ENCODE measurements at regions not wholly inside any gene's neighbourhood (a gene's known extent, or its start where the extent isn't known, plus 50 kb on each side); places are given as distances from the start of the nearest gene placed in this dataset.

DNA sequence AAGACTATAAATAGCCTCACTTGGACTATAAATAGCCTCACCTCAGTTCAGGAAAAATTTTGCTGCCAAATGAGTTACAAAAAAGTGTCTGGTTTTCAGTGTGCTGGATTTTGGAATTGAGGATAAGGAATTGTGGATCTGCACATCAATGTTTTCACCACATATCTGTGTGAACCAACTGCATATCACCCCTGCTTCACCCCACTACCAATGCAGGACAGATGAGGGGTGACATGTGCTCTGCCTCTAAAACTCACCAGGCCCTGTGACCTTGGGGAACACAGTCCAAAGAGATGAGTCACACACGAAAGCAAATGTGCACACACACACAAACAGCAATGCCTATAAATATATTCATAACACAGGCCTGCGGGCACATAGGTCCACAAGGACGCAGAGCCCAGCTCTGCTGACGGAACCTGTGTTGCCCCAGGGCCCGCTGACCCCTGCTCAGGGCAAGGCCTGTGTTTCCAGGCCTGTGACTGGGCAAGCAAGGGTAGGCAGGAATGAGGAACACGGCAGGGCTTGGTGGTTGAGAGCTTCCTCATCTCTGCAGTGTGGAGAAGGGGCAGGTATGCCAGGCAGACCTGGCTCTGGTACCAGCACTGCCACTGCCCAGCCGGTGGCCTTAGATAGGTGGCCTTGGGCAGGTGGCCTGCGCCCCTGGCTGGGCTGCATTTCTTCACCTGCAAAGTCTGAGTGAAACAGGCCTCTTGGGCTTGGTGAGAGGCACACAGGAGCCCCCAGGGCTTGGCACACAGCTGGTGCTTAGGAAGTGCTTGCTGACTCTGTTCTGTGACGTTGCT is 82.4 kb downstream of the ARL6IP4 start (continued):
- TF ChIP-seq RFXAP (CRISPR knock-in tag; IDR thresholded peaks at IDR 0.05; ENCODE audit: borderline replicate concordance) (peak; percentile 56; the same call in 1 of the 2 replicates), ZNF552 (CRISPR knock-in tag; IDR thresholded peaks at IDR 0.05; ENCODE audit: borderline replicate concordance) (no peak), CHD2 (IDR thresholded peaks at IDR 0.05; ENCODE audit: low read depth, low read length) (peak; percentile 36; the same call in 1 of the 2 replicates), CBX1 (IDR thresholded peaks at IDR 0.05; ENCODE audit: low read depth) (no peak), AHR (CRISPR knock-in tag; IDR thresholded peaks at IDR 0.05) (no peak), ZNF644 (CRISPR knock-in tag; IDR thresholded peaks at IDR 0.05; ENCODE audit: low read depth) (no peak; the same call in 1 of the 2 replicates), ERF (CRISPR knock-in tag; IDR thresholded peaks at IDR 0.05) (peak; percentile 79), ZMYM3 (CRISPR knock-in tag; IDR thresholded peaks at IDR 0.05) (peak; percentile 74; the same call in 1 of the 2 replicates), EHMT2 (IDR thresholded peaks at IDR 0.05; ENCODE audit: borderline replicate concordance, low read depth, low read length) (no peak), GABPA (IDR thresholded peaks at IDR 0.05; ENCODE audit: low read depth, low read length) (no peak), GABPA (CRISPR knock-in tag; IDR thresholded peaks at IDR 0.05; ENCODE audit: low read depth) (no peak), ZNF775 (CRISPR knock-in tag; IDR thresholded peaks at IDR 0.05; ENCODE audit: borderline replicate concordance) (no peak), POGZ (CRISPR knock-in tag; IDR thresholded peaks at IDR 0.05) (no peak), CBX2 (IDR thresholded peaks at IDR 0.05; ENCODE audit: low read depth, low read length) (no peak), CBX2 (CRISPR knock-in tag; IDR thresholded peaks at IDR 0.05; ENCODE audit: low read depth) (no peak)
- TF ChIP-seq, protein P1, sequence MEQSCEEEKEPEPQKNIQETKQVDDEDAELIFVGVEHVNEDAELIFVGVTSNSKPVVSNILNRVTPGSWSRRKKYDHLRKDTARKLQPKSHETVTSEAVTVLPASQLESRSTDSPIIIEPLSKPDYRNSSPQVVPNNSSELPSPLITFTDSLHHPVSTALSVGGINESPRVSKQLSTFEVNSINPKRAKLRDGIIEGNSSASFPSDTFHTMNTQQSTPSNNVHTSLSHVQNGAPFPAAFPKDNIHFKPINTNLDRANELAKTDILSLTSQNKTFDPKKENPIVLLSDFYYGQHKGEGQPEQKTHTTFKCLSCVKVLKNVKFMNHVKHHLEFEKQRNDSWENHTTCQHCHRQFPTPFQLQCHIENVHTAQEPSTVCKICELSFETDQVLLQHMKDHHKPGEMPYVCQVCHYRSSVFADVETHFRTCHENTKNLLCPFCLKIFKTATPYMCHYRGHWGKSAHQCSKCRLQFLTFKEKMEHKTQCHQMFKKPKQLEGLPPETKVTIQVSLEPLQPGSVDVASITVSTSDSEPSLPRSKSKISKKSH (CRISPR knock-in tag; IDR thresholded peaks at IDR 0.05; ENCODE audit: borderline replicate concordance) = no peak
- TF ChIP-seq, protein P2, sequence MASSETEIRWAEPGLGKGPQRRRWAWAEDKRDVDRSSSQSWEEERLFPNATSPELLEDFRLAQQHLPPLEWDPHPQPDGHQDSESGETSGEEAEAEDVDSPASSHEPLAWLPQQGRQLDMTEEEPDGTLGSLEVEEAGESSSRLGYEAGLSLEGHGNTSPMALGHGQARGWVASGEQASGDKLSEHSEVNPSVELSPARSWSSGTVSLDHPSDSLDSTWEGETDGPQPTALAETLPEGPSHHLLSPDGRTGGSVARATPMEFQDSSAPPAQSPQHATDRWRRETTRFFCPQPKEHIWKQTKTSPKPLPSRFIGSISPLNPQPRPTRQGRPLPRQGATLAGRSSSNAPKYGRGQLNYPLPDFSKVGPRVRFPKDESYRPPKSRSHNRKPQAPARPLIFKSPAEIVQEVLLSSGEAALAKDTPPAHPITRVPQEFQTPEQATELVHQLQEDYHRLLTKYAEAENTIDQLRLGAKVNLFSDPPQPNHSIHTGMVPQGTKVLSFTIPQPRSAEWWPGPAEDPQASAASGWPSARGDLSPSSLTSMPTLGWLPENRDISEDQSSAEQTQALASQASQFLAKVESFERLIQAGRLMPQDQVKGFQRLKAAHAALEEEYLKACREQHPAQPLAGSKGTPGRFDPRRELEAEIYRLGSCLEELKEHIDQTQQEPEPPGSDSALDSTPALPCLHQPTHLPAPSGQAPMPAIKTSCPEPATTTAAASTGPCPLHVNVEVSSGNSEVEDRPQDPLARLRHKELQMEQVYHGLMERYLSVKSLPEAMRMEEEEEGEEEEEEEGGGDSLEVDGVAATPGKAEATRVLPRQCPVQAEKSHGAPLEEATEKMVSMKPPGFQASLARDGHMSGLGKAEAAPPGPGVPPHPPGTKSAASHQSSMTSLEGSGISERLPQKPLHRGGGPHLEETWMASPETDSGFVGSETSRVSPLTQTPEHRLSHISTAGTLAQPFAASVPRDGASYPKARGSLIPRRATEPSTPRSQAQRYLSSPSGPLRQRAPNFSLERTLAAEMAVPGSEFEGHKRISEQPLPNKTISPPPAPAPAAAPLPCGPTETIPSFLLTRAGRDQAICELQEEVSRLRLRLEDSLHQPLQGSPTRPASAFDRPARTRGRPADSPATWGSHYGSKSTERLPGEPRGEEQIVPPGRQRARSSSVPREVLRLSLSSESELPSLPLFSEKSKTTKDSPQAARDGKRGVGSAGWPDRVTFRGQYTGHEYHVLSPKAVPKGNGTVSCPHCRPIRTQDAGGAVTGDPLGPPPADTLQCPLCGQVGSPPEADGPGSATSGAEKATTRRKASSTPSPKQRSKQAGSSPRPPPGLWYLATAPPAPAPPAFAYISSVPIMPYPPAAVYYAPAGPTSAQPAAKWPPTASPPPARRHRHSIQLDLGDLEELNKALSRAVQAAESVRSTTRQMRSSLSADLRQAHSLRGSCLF (CRISPR knock-in tag; IDR thresholded peaks at IDR 0.05; ENCODE audit: borderline replicate concordance) = no peak
- TF ChIP-seq, protein P3, sequence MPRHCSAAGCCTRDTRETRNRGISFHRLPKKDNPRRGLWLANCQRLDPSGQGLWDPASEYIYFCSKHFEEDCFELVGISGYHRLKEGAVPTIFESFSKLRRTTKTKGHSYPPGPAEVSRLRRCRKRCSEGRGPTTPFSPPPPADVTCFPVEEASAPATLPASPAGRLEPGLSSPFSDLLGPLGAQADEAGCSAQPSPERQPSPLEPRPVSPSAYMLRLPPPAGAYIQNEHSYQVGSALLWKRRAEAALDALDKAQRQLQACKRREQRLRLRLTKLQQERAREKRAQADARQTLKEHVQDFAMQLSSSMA (CRISPR knock-in tag; IDR thresholded peaks at IDR 0.05) = no peak
- TF ChIP-seq, protein P4, sequence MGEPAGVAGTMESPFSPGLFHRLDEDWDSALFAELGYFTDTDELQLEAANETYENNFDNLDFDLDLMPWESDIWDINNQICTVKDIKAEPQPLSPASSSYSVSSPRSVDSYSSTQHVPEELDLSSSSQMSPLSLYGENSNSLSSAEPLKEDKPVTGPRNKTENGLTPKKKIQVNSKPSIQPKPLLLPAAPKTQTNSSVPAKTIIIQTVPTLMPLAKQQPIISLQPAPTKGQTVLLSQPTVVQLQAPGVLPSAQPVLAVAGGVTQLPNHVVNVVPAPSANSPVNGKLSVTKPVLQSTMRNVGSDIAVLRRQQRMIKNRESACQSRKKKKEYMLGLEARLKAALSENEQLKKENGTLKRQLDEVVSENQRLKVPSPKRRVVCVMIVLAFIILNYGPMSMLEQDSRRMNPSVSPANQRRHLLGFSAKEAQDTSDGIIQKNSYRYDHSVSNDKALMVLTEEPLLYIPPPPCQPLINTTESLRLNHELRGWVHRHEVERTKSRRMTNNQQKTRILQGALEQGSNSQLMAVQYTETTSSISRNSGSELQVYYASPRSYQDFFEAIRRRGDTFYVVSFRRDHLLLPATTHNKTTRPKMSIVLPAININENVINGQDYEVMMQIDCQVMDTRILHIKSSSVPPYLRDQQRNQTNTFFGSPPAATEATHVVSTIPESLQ (CRISPR knock-in tag; conservative IDR thresholded peaks at IDR 0.05) = no peak
- TF ChIP-seq, protein P5, sequence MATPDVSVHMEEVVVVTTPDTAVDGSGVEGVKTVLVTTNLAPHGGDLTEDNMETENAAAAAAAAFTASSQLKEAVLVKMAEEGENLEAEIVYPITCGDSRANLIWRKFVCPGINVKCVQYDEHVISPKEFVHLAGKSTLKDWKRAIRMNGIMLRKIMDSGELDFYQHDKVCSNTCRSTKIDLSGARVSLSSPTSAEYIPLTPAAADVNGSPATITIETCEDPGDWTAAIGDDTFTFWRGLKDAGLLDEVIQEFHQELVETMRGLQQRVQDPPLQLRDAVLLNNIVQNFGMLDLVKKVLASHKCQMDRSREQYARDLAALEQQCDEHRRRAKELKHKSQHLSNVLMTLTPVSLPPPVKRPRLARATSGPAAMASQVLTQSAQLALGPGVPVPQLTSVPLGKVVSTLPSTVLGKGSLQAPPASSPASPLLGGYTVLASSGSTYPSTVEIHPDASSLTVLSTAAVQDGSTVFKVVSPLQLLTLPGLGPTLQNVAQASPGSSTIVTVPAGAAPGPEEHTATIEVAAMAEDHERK (CRISPR knock-in tag; IDR thresholded peaks at IDR 0.05; ENCODE audit: low read depth) = no peak

Data from HepG2 (cell line).